Body of pancreas (tissue), 4 donors: ENCODE measurements at regions not wholly inside any gene's neighbourhood (a gene's known extent, or its start where the extent isn't known, plus 50 kb on each side); places are given as distances from the start of the nearest gene placed in this dataset.

ENCODE experiments used
- ATAC-seq: fragments of 150-250 bp; one replicate; pipeline ENCODE4 v1.9.1; 2016
- DNase-seq, 4 donors: peaks; one replicate each; pipeline ENCODE4 v3.0.0-alpha.2; 2019
- H3K27ac ChIP-seq, 4 donors: fragments of 200-600 bp; sonication (generic); 1 replicate in 3 of 4; 2 replicates in 1 of 4; pipeline versions ENCODE4 v1.5.1 to v1.6.1; 2016 to 2019; ENCODE audit warnings: mild to moderate bottlenecking in 1 of 4, mixed read lengths in 1 of 4, moderate library complexity in 1 of 4
- H3K27me3 ChIP-seq, 2 donors: fragments of 200-600 bp; sonication (generic); one replicate each; pipeline ENCODE4 v1.6.0; 2016; ENCODE audit warnings: mild to moderate bottlenecking in 1 of 2
- H3K36me3 ChIP-seq, 2 donors: fragments of 200-600 bp; sonication (generic); replicated peaks in 1 of 2; 2 replicates each; pipeline ENCODE4 v1.5.1; 2016; ENCODE audit warnings: low read depth in 2 of 2; ENCODE audit not compliant: insufficient read depth in 1 of 2
- H3K4me1 ChIP-seq: fragments of 200-600 bp; sonication (generic); one replicate; pipeline ENCODE4 v1.6.0; 2016
- H3K4me3 ChIP-seq, 2 donors: fragments of 200-600 bp; sonication (generic); 1 replicate in 1 of 2; 2 replicates in 1 of 2; pipeline ENCODE4 v1.5.1; 2016 to 2019
- H3K9me3 ChIP-seq, 3 donors: fragments of 200-600 bp; sonication (generic); 1 replicate in 2 of 3; 2 replicates in 1 of 3; pipeline ENCODE4 v1.5.1; 2016
- CTCF ChIP-seq, 7 experiments: fragments of 450-650 bp in 4 of 7; fragments of 200-600 bp in 3 of 7; sonication (generic) in 3 of 7; IDR thresholded peaks; one replicate each; pipeline ENCODE4 v1.5.1; 2016 to 2019; ENCODE audit warnings: antibody characterized with exemption in 7 of 7
- POLR2A ChIP-seq, 3 donors: fragments of 450-650 bp; IDR thresholded peaks; one replicate each; pipeline ENCODE4 v1.6.1; 2016; ENCODE audit warnings: antibody characterized with exemption in 3 of 3, mild to moderate bottlenecking in 2 of 3
- WGBS, 2 donors: methylation state at CpG; one replicate each; pipeline ENCODE4 v1.1.5; 2017; 5-methylcytosine and 5-hydroxymethylcytosine counted together
- intact Hi-C: fragments of 100-400 bp; cut with DNase I; formaldehyde crosslinking; loops from one replicate; pipeline ENCODE4 v1.15.1; 2023

GRCh38 chr2:176388861-176389260, 119.6 kb downstream of the MTX2 start:
- 82 to 93% methylated on average over 3 of the region's 3 CpGs for WGBS, 2 donors
- DNase-seq (no peak), ATAC-seq (no peak)
- Histone ChIP-seq H3K4me1 (no peaks in the 10 kb centered on the region), H3K4me3 (no peak overlapping the region), H3K36me3 (no peaks in the 10 kb centered on the region), H3K27me3 (no peaks in the 10 kb centered on the region), H3K27ac (no peak overlapping the region), H3K9me3 (peaks cover 0 to 6% (median 0%) of the 10 kb centered on the region in 3 donors)
- TF ChIP-seq CTCF (IDR thresholded peaks at IDR 0.05) (no peak), POLR2A (IDR thresholded peaks at IDR 0.05) (no peak)
- intact Hi-C loops = no loop called here

GRCh38 chr2:176390276-176391147, 121.3 kb downstream of the MTX2 start:
- ATAC-seq = no peak
- Histone ChIP-seq H3K27ac (no peak overlapping the region), H3K27me3 (no peaks in the 10 kb centered on the region), H3K4me1 (no peaks in the 10 kb centered on the region), H3K36me3 (no peaks in the 10 kb centered on the region), H3K4me3 (no peak overlapping the region), H3K9me3 (peaks cover 0 to 6% (median 0%) of the 10 kb centered on the region in 3 donors)
- no peak for DNase-seq
- intact Hi-C loops = no loop called here
- 56 to 68% methylated on average over 5 of the region's 5 CpGs for WGBS, 2 donors
- TF ChIP-seq CTCF (IDR thresholded peaks at IDR 0.05) = no peak
- TF ChIP-seq POLR2A (IDR thresholded peaks at IDR 0.05) = no peak

- Histone ChIP-seq H3K4me3 (no peak overlapping the region), H3K9me3 (peaks cover 0 to 6% (median 0%) of the 10 kb centered on the region in 3 donors)
- 81 to 96% methylated on average over 1 of the region's 1 CpG for WGBS, 2 donors
Observed at GRCh38 chr2:176391148-176391419, 121.8 kb downstream of the MTX2 start.

GRCh38 chr2:176392249-176392648, 123.0 kb downstream of the MTX2 start:
- WGBS, 2 donors = 76% methylated on average over 6 of the region's 6 CpGs
- TF ChIP-seq CTCF (IDR thresholded peaks at IDR 0.05) (no peak), POLR2A (IDR thresholded peaks at IDR 0.05) (no peak)
- H3K27ac ChIP-seq = no peak overlapping the region
- H3K27me3 ChIP-seq = no peaks in the 10 kb centered on the region
- no peaks in the 10 kb centered on the region for H3K36me3 ChIP-seq
- H3K9me3 ChIP-seq = peaks cover 0 to 6% (median 0%) of the 10 kb centered on the region in 3 donors
- DNase-seq (no peak), ATAC-seq (no peak)
- H3K4me1 ChIP-seq = no peaks in the 10 kb centered on the region
- H3K4me3 ChIP-seq = no peak overlapping the region
- intact Hi-C loops = no loop called here

More at GRCh38 chr2:176391148-176391419, 121.8 kb downstream of the MTX2 start:
- Histone ChIP-seq H3K27me3 (no peaks in the 10 kb centered on the region), H3K36me3 (no peaks in the 10 kb centered on the region), H3K27ac (no peak overlapping the region), H3K4me1 (no peaks in the 10 kb centered on the region)
- ATAC-seq (no peak), DNase-seq (no peak)
- intact Hi-C loops = no loop called here
- TF ChIP-seq CTCF (IDR thresholded peaks at IDR 0.05) (no peak), POLR2A (IDR thresholded peaks at IDR 0.05) (no peak)
